Mucosa of descending colon (tissue), 3 donors: ENCODE measurements at regions not wholly inside any gene's neighbourhood (a gene's known extent, or its start where the extent isn't known, plus 50 kb on each side); places are given as distances from the start of the nearest gene placed in this dataset.

Experiments
- ATAC-seq: fragments of 200-7000 bp; cut with Tn5 transposase; one replicate; pipeline ENCODE4 v1.9.1; 2020; ENCODE audit warnings: mild to moderate bottlenecking, moderate library complexity
- DNase-seq, 3 donors: peaks; one replicate each; pipeline ENCODE4 v3.0.0-alpha.2; 2020
- H3K36me3 ChIP-seq: fragments of 200-600 bp; one replicate; pipeline ENCODE4 v1.8.0; 2021; ENCODE audit warnings: low read depth, mild to moderate bottlenecking
- H3K4me1 ChIP-seq: fragments of 200-600 bp; one replicate; pipeline ENCODE4 v1.8.0; 2021; ENCODE audit warnings: low read depth, mild to moderate bottlenecking
- H3K4me3 ChIP-seq: fragments of 200-600 bp; one replicate; pipeline ENCODE4 v1.8.0; 2021; ENCODE audit warnings: mild to moderate bottlenecking
- H3K9me3 ChIP-seq: fragments of 200-600 bp; one replicate; pipeline ENCODE4 v1.8.0; 2021; ENCODE audit warnings: mild to moderate bottlenecking
- intact Hi-C, 2 donors: fragments of 100-400 bp; cut with DNase I in 1 of 2; cut with micrococcal nuclease in 1 of 2; formaldehyde crosslinking; loops; one replicate each; pipeline versions ENCODE4 v1.11.0 to v1.11.1; 2022; cut with DNase I, micrococcal nuclease
- TF ChIP-seq, protein P1 (sequence below): fragments of 200-600 bp; IDR thresholded peaks from one replicate; pipeline ENCODE4 v1.8.0; 2022; ENCODE audit warnings: antibody characterized with exemption, mild to moderate bottlenecking
- donor health status: DM: no; HTN: no; CAD: no; lungs with moderate emphysema.
- donor health status: DM: no; HTN: no; CAD: no.
- donor health status: DM: no; HTN: yes; CAD: no.

DNA sequence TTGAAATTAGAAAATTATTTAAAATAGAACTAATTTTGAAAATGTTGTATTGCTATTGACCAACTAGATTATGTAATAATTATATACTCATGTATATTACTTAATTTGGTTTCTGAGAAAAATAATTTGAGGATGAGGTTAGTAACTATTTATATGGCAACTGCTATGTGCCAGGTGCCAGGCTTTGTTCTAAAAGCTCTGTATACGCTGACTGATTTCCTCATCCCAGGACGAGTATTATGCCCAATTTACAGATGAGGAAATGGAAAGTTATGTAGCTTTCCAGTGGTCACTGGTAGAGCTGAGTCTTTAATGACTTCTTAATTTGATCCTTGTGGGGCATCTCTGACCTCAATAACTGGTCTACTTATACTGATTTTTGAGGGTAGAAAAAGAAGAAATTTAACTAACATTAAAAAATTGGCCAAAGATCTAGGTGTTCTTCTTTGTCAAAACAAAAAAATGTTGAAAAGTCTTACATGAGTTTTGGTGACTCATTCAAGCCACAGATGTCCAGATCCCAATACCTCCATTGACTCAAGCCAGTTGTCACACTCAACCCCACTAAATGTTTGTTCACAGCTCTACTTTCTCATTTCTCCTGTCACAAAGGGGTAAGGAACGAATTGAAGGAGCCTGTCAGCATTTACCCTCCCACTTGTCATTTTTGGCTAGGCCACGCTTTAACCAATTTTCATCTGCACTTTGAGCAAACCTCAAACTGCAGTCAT is 228.1 kb upstream of the MEF2C start:
- ATAC-seq (no peak), DNase-seq (no peak)
- TF ChIP-seq, protein P1, sequence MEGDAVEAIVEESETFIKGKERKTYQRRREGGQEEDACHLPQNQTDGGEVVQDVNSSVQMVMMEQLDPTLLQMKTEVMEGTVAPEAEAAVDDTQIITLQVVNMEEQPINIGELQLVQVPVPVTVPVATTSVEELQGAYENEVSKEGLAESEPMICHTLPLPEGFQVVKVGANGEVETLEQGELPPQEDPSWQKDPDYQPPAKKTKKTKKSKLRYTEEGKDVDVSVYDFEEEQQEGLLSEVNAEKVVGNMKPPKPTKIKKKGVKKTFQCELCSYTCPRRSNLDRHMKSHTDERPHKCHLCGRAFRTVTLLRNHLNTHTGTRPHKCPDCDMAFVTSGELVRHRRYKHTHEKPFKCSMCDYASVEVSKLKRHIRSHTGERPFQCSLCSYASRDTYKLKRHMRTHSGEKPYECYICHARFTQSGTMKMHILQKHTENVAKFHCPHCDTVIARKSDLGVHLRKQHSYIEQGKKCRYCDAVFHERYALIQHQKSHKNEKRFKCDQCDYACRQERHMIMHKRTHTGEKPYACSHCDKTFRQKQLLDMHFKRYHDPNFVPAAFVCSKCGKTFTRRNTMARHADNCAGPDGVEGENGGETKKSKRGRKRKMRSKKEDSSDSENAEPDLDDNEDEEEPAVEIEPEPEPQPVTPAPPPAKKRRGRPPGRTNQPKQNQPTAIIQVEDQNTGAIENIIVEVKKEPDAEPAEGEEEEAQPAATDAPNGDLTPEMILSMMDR = no peak
- Histone ChIP-seq H3K36me3 (no peaks in the 10 kb centered on the region), H3K4me1 (no peaks in the 10 kb centered on the region), H3K9me3 (peaks cover 2% of the 10 kb centered on the region), H3K4me3 (no peak overlapping the region)
- intact Hi-C loops = no loop called here

DNA sequence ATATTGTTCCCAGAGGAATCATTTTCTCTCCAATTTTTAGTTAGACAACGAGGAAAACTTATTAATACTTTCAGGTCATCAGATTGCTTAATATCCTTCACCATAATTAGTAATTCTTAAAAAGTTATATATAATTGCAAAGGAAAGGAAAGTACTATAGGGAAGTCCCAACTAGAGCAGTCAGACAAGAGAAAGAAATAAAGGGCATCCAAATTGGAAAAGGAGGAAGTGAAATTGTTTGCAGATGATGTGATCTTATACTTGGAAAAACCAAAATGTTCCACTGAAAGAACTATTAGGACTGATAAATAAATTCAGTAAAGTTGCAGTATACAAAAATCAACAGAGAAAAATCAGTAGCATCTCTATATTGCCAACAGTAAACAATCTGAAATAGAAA is 223.5 kb upstream of the MEF2C start:
- TF ChIP-seq, protein P1 = no peak
- Histone ChIP-seq H3K4me3 (no peak overlapping the region), H3K9me3 (peaks cover 2% of the 10 kb centered on the region), H3K36me3 (no peaks in the 10 kb centered on the region), H3K4me1 (no peaks in the 10 kb centered on the region)
- ATAC-seq (no peak), DNase-seq (no peak)
- intact Hi-C loops = no loop called here

DNA sequence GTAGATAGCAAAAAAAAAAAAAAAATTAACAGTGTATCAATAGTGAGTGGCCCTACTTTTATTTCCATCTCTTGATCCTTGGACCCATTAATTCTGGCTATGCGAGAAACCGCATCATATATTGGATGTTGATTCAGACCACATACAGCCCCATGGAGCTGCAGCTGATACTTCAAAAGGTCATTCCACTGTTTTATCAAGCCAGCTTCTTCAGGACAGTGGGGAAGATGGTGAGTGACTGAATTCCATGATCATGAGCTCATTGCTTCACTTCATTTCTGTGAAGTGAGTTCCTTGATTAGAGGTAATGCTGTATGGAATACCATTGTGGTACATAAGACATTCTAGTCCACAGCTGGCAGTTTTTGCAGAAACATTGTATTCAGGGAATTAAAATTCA is 222.9 kb upstream of the MEF2C start:
- TF ChIP-seq, protein P1 = no peak
- no peak for ATAC-seq
- Histone ChIP-seq H3K4me3 (no peak overlapping the region), H3K9me3 (peaks cover 2% of the 10 kb centered on the region), H3K4me1 (no peaks in the 10 kb centered on the region), H3K36me3 (no peaks in the 10 kb centered on the region)
- intact Hi-C loops = no loop called here
- no peak for DNase-seq

DNA sequence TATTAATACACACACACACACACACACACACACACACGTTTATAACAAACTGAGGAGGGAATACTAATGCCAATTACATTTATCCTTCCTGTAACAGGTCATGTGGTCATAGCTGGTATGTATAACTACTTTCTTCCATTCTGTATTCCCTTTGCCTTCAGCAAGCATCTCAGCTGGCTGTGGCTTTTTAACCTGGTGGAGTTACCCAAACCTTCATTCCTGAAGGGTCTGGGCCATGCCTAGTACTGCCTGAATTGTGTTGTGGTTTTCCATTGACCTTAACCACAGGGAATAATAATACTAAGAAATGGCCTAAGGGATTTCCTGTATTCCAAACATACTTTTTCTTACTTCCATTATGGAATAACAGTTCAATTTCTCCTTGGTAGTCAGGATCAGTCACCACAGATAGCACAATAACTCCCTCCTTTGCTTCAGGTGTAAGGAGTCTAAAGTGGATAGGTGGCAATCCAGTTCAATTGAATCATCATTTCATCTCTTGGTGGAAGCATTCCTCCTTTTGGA is 222.2 kb upstream of the MEF2C start:
- TF ChIP-seq, protein P1 = no peak
- ATAC-seq (no peak), DNase-seq (no peak)
- H3K4me3 ChIP-seq = no peak overlapping the region
- H3K9me3 ChIP-seq = peaks cover 2% of the 10 kb centered on the region
- H3K4me1 ChIP-seq = no peaks in the 10 kb centered on the region
- no peaks in the 10 kb centered on the region for H3K36me3 ChIP-seq
- intact Hi-C loops = no loop called here

DNA sequence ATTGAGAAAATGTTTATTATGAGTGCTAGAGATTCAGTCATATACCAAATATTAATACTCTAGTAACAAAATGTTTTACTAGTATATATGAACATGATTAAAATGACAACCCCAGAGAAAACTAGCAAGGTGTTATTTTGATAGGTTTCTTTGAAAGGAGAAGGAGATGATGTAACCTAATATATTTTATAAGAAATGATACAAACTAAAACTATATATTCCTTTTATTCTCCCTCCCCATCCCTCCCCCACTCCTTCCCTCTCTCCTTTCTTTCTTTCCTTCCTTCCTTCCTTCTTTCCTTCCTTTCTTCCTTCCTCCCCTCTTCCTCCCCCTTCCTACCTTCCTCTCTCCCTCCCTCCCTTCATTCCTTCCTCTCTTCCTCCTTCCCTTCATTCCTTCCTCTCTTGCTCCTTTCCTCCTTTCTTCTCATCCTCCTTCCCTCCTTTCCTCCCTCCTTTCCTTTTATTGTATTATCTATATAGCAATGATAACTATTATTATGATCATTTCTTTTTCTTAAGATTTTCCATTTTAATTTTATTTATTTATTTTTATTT is 215.3 kb upstream of the MEF2C start:
- intact Hi-C loops = no loop called here
- Histone ChIP-seq H3K4me1 (no peaks in the 10 kb centered on the region), H3K9me3 (no peaks in the 10 kb centered on the region), H3K36me3 (no peaks in the 10 kb centered on the region), H3K4me3 (no peak overlapping the region)
- ATAC-seq (no peak), DNase-seq (no peak)
- TF ChIP-seq, protein P1 = no peak
